ENCODE measurements at regions not wholly inside any gene's neighbourhood (a gene's known extent, or its start where the extent isn't known, plus 50 kb on each side); places are given as distances from the start of the nearest gene placed in this dataset.

- Mint-ChIP-seq H3K27ac (no peak overlapping the region), H3K4me1 (ENCODE audit: low read depth) (no peaks in the 10 kb centered on the region), H3K36me3 (ENCODE audit: low read depth) (no peaks in the 10 kb centered on the region), H3K4me3 (no peak overlapping the region), H3K9me3 (peaks cover 5% of the 10 kb centered on the region), H3K27me3 (ENCODE audit: low read depth) (no peaks in the 10 kb centered on the region)
- no peak for DNase-seq (ENCODE audit: low spot score)
Measured at GRCh38 chr1:163821679-163822078, 499.9 kb downstream of the NUF2 start.

GRCh38 chr1:163823017-163823416, 501.3 kb downstream of the NUF2 start:
- Mint-ChIP-seq H3K9me3 (peaks cover 3% of the 10 kb centered on the region), H3K27me3 (ENCODE audit: low read depth) (no peaks in the 10 kb centered on the region), H3K27ac (no peak overlapping the region), H3K4me1 (ENCODE audit: low read depth) (no peaks in the 10 kb centered on the region), H3K36me3 (ENCODE audit: low read depth) (no peaks in the 10 kb centered on the region), H3K4me3 (no peak overlapping the region)
- no peak for DNase-seq (ENCODE audit: low spot score)

- H3K9me3 Mint-ChIP-seq, result peaks cover 3% of the 10 kb centered on the region
- no peak overlapping the region for H3K4me3 Mint-ChIP-seq
- H3K4me1 Mint-ChIP-seq (ENCODE audit: low read depth), result no peaks in the 10 kb centered on the region
- no peak overlapping the region for H3K27ac Mint-ChIP-seq
- H3K27me3 Mint-ChIP-seq (ENCODE audit: low read depth), result no peaks in the 10 kb centered on the region
- DNase-seq (ENCODE audit: low spot score), result no peak
- no peaks in the 10 kb centered on the region for H3K36me3 Mint-ChIP-seq (ENCODE audit: low read depth)
Measured at GRCh38 chr1:163824006-163824405, 502.3 kb downstream of the NUF2 start.

- Mint-ChIP-seq H3K4me3 (no peak overlapping the region), H3K4me1 (ENCODE audit: low read depth) (no peaks in the 10 kb centered on the region), H3K27me3 (ENCODE audit: low read depth) (no peaks in the 10 kb centered on the region), H3K36me3 (ENCODE audit: low read depth) (no peaks in the 10 kb centered on the region), H3K9me3 (peaks cover 3% of the 10 kb centered on the region), H3K27ac (no peak overlapping the region)
- DNase-seq (ENCODE audit: low spot score), result no peak
Measured at GRCh38 chr1:163824490-163824889, 502.7 kb downstream of the NUF2 start.

- no peaks in the 10 kb centered on the region for H3K27me3 Mint-ChIP-seq (ENCODE audit: low read depth)
- H3K27ac Mint-ChIP-seq, result no peak overlapping the region
- no peak for DNase-seq (ENCODE audit: low spot score)
- H3K4me1 Mint-ChIP-seq (ENCODE audit: low read depth), result no peaks in the 10 kb centered on the region
- peaks cover 3% of the 10 kb centered on the region for H3K9me3 Mint-ChIP-seq
- no peaks in the 10 kb centered on the region for H3K36me3 Mint-ChIP-seq (ENCODE audit: low read depth)
- no peak overlapping the region for H3K4me3 Mint-ChIP-seq
Measured at GRCh38 chr1:163826500-163826899, 504.7 kb downstream of the NUF2 start.

- no peaks in the 10 kb centered on the region for H3K27me3 Mint-ChIP-seq (ENCODE audit: low read depth)
- no peaks in the 10 kb centered on the region for H3K4me1 Mint-ChIP-seq (ENCODE audit: low read depth)
- H3K27ac Mint-ChIP-seq, result no peak overlapping the region
- H3K4me3 Mint-ChIP-seq, result no peak overlapping the region
- peaks cover 11% of the 10 kb centered on the region for H3K9me3 Mint-ChIP-seq
- no peak for DNase-seq (ENCODE audit: low spot score)
- no peaks in the 10 kb centered on the region for H3K36me3 Mint-ChIP-seq (ENCODE audit: low read depth)
Measured at GRCh38 chr1:163834778-163835177, 513.0 kb downstream of the NUF2 start.

- H3K27ac Mint-ChIP-seq, result no peak overlapping the region
- peaks cover 11% of the 10 kb centered on the region for H3K9me3 Mint-ChIP-seq
- H3K4me1 Mint-ChIP-seq (ENCODE audit: low read depth), result no peaks in the 10 kb centered on the region
- H3K4me3 Mint-ChIP-seq, result no peak overlapping the region
- DNase-seq (ENCODE audit: low spot score), result no peak
- no peaks in the 10 kb centered on the region for H3K27me3 Mint-ChIP-seq (ENCODE audit: low read depth)
- H3K36me3 Mint-ChIP-seq (ENCODE audit: low read depth), result no peaks in the 10 kb centered on the region
Measured at GRCh38 chr1:163836481-163836880, 514.7 kb downstream of the NUF2 start.

GRCh38 chr1:163837206-163837605, 515.5 kb downstream of the NUF2 start:
- Mint-ChIP-seq H3K9me3 (peaks cover 11% of the 10 kb centered on the region), H3K4me1 (ENCODE audit: low read depth) (no peaks in the 10 kb centered on the region), H3K4me3 (no peak overlapping the region), H3K36me3 (ENCODE audit: low read depth) (no peaks in the 10 kb centered on the region), H3K27ac (no peak overlapping the region), H3K27me3 (ENCODE audit: low read depth) (no peaks in the 10 kb centered on the region)
- DNase-seq (ENCODE audit: low spot score), result no peak

- Mint-ChIP-seq H3K36me3 (ENCODE audit: low read depth) (no peaks in the 10 kb centered on the region), H3K9me3 (peaks cover 15% of the 10 kb centered on the region), H3K27me3 (ENCODE audit: low read depth) (no peaks in the 10 kb centered on the region), H3K4me3 (no peak overlapping the region), H3K4me1 (ENCODE audit: low read depth) (no peaks in the 10 kb centered on the region), H3K27ac (no peak overlapping the region)
- DNase-seq (ENCODE audit: low spot score), result no peak
Measured at GRCh38 chr1:163842571-163842970, 520.8 kb downstream of the NUF2 start.

GRCh38 chr1:163844459-163844858, 522.7 kb downstream of the NUF2 start:
- Mint-ChIP-seq H3K27me3 (ENCODE audit: low read depth) (no peaks in the 10 kb centered on the region), H3K9me3 (peaks cover 13% of the 10 kb centered on the region), H3K4me1 (ENCODE audit: low read depth) (no peaks in the 10 kb centered on the region), H3K4me3 (no peak overlapping the region), H3K36me3 (ENCODE audit: low read depth) (no peaks in the 10 kb centered on the region), H3K27ac (no peak overlapping the region)
- DNase-seq (ENCODE audit: low spot score), result no peak

- H3K4me3 Mint-ChIP-seq, result no peak overlapping the region
- H3K9me3 Mint-ChIP-seq, result peaks cover 13% of the 10 kb centered on the region
- H3K4me1 Mint-ChIP-seq (ENCODE audit: low read depth), result no peaks in the 10 kb centered on the region
- no peaks in the 10 kb centered on the region for H3K27me3 Mint-ChIP-seq (ENCODE audit: low read depth)
- no peak for DNase-seq (ENCODE audit: low spot score)
- no peaks in the 10 kb centered on the region for H3K36me3 Mint-ChIP-seq (ENCODE audit: low read depth)
- H3K27ac Mint-ChIP-seq, result no peak overlapping the region
Measured at GRCh38 chr1:163845279-163845678, 523.5 kb downstream of the NUF2 start.

- Mint-ChIP-seq H3K9me3 (peaks cover 19% of the 10 kb centered on the region), H3K36me3 (ENCODE audit: low read depth) (no peaks in the 10 kb centered on the region), H3K27me3 (ENCODE audit: low read depth) (no peaks in the 10 kb centered on the region), H3K27ac (no peak overlapping the region), H3K4me1 (ENCODE audit: low read depth) (no peaks in the 10 kb centered on the region), H3K4me3 (no peak overlapping the region)
- no peak for DNase-seq (ENCODE audit: low spot score)
Measured at GRCh38 chr1:163863731-163864130, 542.0 kb downstream of the NUF2 start.

GRCh38 chr1:163864207-163864606, 542.5 kb downstream of the NUF2 start:
- no peaks in the 10 kb centered on the region for H3K36me3 Mint-ChIP-seq (ENCODE audit: low read depth)
- H3K4me3 Mint-ChIP-seq, result no peak overlapping the region
- H3K27me3 Mint-ChIP-seq (ENCODE audit: low read depth), result no peaks in the 10 kb centered on the region
- no peaks in the 10 kb centered on the region for H3K4me1 Mint-ChIP-seq (ENCODE audit: low read depth)
- no peak overlapping the region for H3K27ac Mint-ChIP-seq
- H3K9me3 Mint-ChIP-seq, result peaks cover 19% of the 10 kb centered on the region
- no peak for DNase-seq (ENCODE audit: low spot score)

GRCh38 chr1:163866564-163866963, 544.8 kb downstream of the NUF2 start:
- no peak overlapping the region for H3K4me3 Mint-ChIP-seq
- H3K27me3 Mint-ChIP-seq (ENCODE audit: low read depth), result no peaks in the 10 kb centered on the region
- peaks cover 19% of the 10 kb centered on the region for H3K9me3 Mint-ChIP-seq
- no peaks in the 10 kb centered on the region for H3K36me3 Mint-ChIP-seq (ENCODE audit: low read depth)
- DNase-seq (ENCODE audit: low spot score), result no peak
- no peak overlapping the region for H3K27ac Mint-ChIP-seq
- no peaks in the 10 kb centered on the region for H3K4me1 Mint-ChIP-seq (ENCODE audit: low read depth)

- DNase-seq (ENCODE audit: low spot score), result no peak
- peaks cover 18% of the 10 kb centered on the region for H3K9me3 Mint-ChIP-seq
- H3K27ac Mint-ChIP-seq, result no peak overlapping the region
- H3K4me1 Mint-ChIP-seq (ENCODE audit: low read depth), result no peaks in the 10 kb centered on the region
- H3K36me3 Mint-ChIP-seq (ENCODE audit: low read depth), result no peaks in the 10 kb centered on the region
- H3K4me3 Mint-ChIP-seq, result no peak overlapping the region
- no peaks in the 10 kb centered on the region for H3K27me3 Mint-ChIP-seq (ENCODE audit: low read depth)
Measured at GRCh38 chr1:163870666-163871065, 548.9 kb downstream of the NUF2 start.
